Testis (tissue), 2 donors: ENCODE measurements at regions not wholly inside any gene's neighbourhood (a gene's known extent, or its start where the extent isn't known, plus 50 kb on each side); places are given as distances from the start of the nearest gene placed in this dataset.

ENCODE experiments used
- DNase-seq: peaks from one replicate; pipeline ENCODE4 v3.0.0-alpha.2; 2019
- H3K27ac ChIP-seq, 2 donors: fragments of 200-600 bp; sonication (generic); one replicate each; pipeline ENCODE4 v1.5.1; 2019
- H3K27me3 ChIP-seq: fragments of 200-600 bp; sonication (generic); one replicate; pipeline ENCODE4 v1.5.1; 2019
- H3K36me3 ChIP-seq: fragments of 200-600 bp; sonication (generic); one replicate; pipeline ENCODE4 v1.5.1; 2017; ENCODE audit warnings: low read depth; ENCODE audit errors: missing control alignments
- H3K4me1 ChIP-seq: fragments of 200-600 bp; sonication (generic); one replicate; pipeline ENCODE4 v1.5.1; 2019
- H3K4me3 ChIP-seq, 2 donors: fragments of 200-600 bp; sonication (generic); one replicate each; pipeline ENCODE4 v1.5.1; 2017 to 2019
- H3K9me3 ChIP-seq: fragments of 200-600 bp; sonication (generic); one replicate; pipeline ENCODE4 v1.5.1; 2017
- POLR2A ChIP-seq: fragments of 450-650 bp; IDR thresholded peaks from one replicate; pipeline ENCODE4 v1.6.1; 2017; ENCODE audit warnings: antibody characterized with exemption, mild to moderate bottlenecking, moderate library complexity
- WGBS, 2 donors: methylation state at CpG; one replicate each; pipeline ENCODE4 v1.1.5; 2018; 5-methylcytosine and 5-hydroxymethylcytosine counted together
- intact Hi-C: fragments of 100-400 bp; cut with DNase I; formaldehyde crosslinking; loops from one replicate; pipeline ENCODE4 v1.15.1; 2023; ENCODE audit warnings: low total_unique reads
- TF ChIP-seq, protein P1 (sequence below), 3 experiments: fragments of 450-650 bp in 2 of 3; fragments of 200-600 bp in 1 of 3; sonication (generic) in 1 of 3; IDR thresholded peaks; one replicate each; pipeline ENCODE4 v1.5.1; 2016 to 2019; ENCODE audit warnings: antibody characterized with exemption in 3 of 3, mild to moderate bottlenecking in 2 of 3, moderate library complexity in 1 of 3

DNA sequence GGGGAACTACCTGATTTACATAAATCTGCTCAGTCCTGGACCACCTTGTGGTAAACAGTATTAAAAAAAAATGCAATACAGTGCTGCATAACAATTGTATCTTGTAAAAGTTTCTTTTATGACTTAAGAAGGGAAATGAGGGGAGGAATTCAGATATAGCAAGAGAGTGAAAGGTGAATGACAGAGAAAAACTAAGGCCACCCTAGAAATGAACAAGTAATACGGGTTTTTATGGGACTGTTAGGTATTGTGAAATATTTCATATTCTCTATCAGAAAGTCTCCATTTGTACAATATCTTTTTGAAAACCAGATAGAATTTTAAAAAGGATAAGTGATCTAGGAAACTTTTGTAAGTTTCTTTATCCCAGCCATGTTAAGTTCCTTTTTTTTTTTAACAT is 69.7 kb upstream of the NOCT start:
- WGBS, 2 donors, result 92 to 98% methylated on average over 1 of the region's 1 CpG
- H3K27me3 ChIP-seq, result no peaks in the 10 kb centered on the region
- no peaks in the 10 kb centered on the region for H3K9me3 ChIP-seq
- no peaks in the 10 kb centered on the region for H3K4me1 ChIP-seq
- TF ChIP-seq POLR2A, result no peak
- TF ChIP-seq, protein P1, sequence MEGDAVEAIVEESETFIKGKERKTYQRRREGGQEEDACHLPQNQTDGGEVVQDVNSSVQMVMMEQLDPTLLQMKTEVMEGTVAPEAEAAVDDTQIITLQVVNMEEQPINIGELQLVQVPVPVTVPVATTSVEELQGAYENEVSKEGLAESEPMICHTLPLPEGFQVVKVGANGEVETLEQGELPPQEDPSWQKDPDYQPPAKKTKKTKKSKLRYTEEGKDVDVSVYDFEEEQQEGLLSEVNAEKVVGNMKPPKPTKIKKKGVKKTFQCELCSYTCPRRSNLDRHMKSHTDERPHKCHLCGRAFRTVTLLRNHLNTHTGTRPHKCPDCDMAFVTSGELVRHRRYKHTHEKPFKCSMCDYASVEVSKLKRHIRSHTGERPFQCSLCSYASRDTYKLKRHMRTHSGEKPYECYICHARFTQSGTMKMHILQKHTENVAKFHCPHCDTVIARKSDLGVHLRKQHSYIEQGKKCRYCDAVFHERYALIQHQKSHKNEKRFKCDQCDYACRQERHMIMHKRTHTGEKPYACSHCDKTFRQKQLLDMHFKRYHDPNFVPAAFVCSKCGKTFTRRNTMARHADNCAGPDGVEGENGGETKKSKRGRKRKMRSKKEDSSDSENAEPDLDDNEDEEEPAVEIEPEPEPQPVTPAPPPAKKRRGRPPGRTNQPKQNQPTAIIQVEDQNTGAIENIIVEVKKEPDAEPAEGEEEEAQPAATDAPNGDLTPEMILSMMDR (IDR thresholded peaks at IDR 0.05), result no peak
- no peak overlapping the region for H3K27ac ChIP-seq
- no peaks in the 10 kb centered on the region for H3K36me3 ChIP-seq
- intact Hi-C loops, result no loop called here
- no peak for DNase-seq
- H3K4me3 ChIP-seq, result no peak overlapping the region

DNA sequence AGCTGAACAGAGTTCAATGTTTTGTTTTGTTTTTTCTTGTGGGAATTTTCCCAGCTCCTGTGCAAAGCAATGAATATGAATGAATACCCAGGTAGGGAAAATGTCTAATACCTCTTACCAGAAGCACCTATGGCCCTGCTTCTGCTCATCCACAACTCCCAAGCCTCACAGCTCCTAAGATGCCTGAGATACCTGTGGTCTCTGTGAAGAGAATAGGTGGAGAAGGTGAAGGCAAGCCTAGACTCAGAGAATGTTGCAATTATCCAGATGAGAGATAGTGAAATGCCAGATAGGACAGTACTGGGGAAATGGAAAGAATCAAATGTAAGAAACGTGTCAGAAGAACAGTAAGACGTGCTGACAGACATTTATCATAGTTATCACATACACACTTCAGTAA is 70.2 kb upstream of the NOCT start:
- no peaks in the 10 kb centered on the region for H3K9me3 ChIP-seq
- H3K27ac ChIP-seq, result no peak overlapping the region
- no peak for DNase-seq
- TF ChIP-seq POLR2A, result no peak
- TF ChIP-seq, protein P1 (IDR thresholded peaks at IDR 0.05), result no peak
- no peaks in the 10 kb centered on the region for H3K4me1 ChIP-seq
- no peak overlapping the region for H3K4me3 ChIP-seq
- WGBS, 2 donors, result 77 to 90% methylated on average over 2 of the region's 2 CpGs
- H3K36me3 ChIP-seq, result no peaks in the 10 kb centered on the region
- intact Hi-C loops, result no loop called here
- H3K27me3 ChIP-seq, result no peaks in the 10 kb centered on the region

DNA sequence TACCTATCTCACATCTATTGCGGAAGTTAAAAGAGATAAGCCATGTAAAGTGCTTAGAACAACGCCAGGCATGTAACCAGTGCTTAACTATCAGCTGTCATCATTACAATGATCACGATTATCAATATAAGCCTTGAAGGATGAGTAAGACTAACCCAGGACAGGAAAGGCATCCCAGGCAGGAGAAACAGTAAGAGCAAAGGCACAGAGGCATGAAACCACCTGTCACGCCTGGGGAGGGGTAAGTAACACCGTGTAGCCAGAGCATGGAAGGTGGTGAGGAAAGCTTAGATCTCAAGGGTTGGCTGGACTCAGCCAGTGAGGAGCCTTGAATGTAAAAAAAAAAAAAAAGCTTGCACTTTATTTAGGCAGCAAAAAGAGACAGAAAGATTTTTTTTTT is 71.7 kb upstream of the NOCT start:
- H3K9me3 ChIP-seq, result no peaks in the 10 kb centered on the region
- DNase-seq, result no peak
- 93 to 94% methylated on average over 5 of the region's 5 CpGs for WGBS, 2 donors
- H3K27ac ChIP-seq, result no peak overlapping the region
- TF ChIP-seq, protein P1 (IDR thresholded peaks at IDR 0.05), result no peak
- TF ChIP-seq POLR2A, result no peak
- intact Hi-C loops, result no loop called here
- no peak overlapping the region for H3K4me3 ChIP-seq
- H3K27me3 ChIP-seq, result no peaks in the 10 kb centered on the region
- H3K36me3 ChIP-seq, result no peaks in the 10 kb centered on the region
- no peaks in the 10 kb centered on the region for H3K4me1 ChIP-seq

DNA sequence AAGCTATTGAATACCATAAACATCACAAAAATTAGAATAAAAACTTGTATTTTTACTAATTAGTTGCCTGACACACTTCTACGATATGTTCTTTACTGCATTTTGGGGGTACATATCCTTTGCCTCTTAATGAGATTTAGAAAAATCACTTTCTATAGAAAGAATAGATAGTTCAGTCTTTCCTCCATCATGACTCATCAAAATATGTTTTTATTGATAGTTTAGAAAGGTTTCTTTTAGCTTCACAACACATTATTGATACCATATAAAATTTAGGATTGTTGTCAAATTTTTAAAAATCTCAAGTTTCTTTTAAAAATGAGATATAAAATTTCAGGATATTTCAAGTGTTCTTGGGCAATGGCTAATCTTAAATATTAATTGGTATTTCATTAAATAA is 74.5 kb upstream of the NOCT start:
- no peaks in the 10 kb centered on the region for H3K4me1 ChIP-seq
- WGBS, 2 donors, result 94 to 96% methylated on average over 1 of the region's 1 CpG
- no peak for DNase-seq
- H3K36me3 ChIP-seq, result no peaks in the 10 kb centered on the region
- no peak for TF ChIP-seq POLR2A
- TF ChIP-seq, protein P1 (IDR thresholded peaks at IDR 0.05), result no peak
- no peaks in the 10 kb centered on the region for H3K9me3 ChIP-seq
- H3K27me3 ChIP-seq, result no peaks in the 10 kb centered on the region
- no peak overlapping the region for H3K27ac ChIP-seq
- intact Hi-C loops, result no loop called here
- no peak overlapping the region for H3K4me3 ChIP-seq

DNA sequence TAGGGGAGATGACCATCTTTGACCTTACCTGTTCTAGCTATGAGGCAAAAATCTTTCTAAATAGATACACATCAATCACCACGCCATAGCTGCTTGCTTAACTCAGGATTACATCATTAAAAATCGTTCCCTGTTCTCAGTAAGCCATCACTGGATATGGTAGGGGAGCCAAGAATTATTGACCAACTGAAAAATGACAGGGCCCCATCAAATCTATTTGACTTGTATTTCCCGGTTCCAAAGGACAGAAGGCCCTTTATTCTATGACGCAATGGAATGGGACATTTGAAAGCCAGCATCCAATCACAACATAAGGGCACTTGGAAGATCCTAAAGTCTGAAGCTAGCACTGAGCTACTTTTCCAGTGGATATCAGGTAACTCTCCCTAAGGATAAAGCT is 75.6 kb upstream of the NOCT start:
- no peak overlapping the region for H3K27ac ChIP-seq
- H3K4me1 ChIP-seq, result no peaks in the 10 kb centered on the region
- H3K36me3 ChIP-seq, result no peaks in the 10 kb centered on the region
- no peaks in the 10 kb centered on the region for H3K27me3 ChIP-seq
- no peak for DNase-seq
- 74 to 83% methylated on average over 4 of the region's 4 CpGs for whole genome bisulfite sequencing, 2 donors
- intact Hi-C loops, result no loop called here
- H3K9me3 ChIP-seq, result no peaks in the 10 kb centered on the region
- H3K4me3 ChIP-seq, result no peak overlapping the region
- TF ChIP-seq, protein P1 (IDR thresholded peaks at IDR 0.05), result no peak
- TF ChIP-seq POLR2A, result no peak
